NB4 (cell line): ENCODE measurements at regions not wholly inside any gene's neighbourhood (a gene's known extent, or its start where the extent isn't known, plus 50 kb on each side); places are given as distances from the start of the nearest gene placed in this dataset.

Experiments
- MAX ChIP-seq: IDR thresholded peaks from 2 replicates; pipeline ENCODE4 v1.6.1; 2011; ENCODE audit warnings: low read depth, low read length
- POLR2A ChIP-seq: IDR thresholded peaks from 2 replicates; pipeline ENCODE4 v1.6.1; 2011; ENCODE audit warnings: mild to moderate bottlenecking; ENCODE audit not compliant: insufficient read length; ENCODE audit errors: extremely low read depth

- no peak for TF ChIP-seq POLR2A
- TF ChIP-seq MAX = peak; percentile 9; the same call in 1 of the 2 replicates
Observed at GRCh38 chr14:22472935-22473854, 115.8 kb downstream of the DAD1 start.
